NCI-H524 treated with DMSO at 0.1 percent for 48 hours (cell line): ENCODE measurements at regions not wholly inside any gene's neighbourhood (a gene's known extent, or its start where the extent isn't known, plus 50 kb on each side); places are given as distances from the start of the nearest gene placed in this dataset.
A peak's percentile ranks its signal among the peaks of the same experiment; 100 is the strongest.
"Not testable (repeated sequence)": the region's sequence is repeated elsewhere in the genome, so short reads cannot be mapped to it uniquely, and the experiment has no call there.

ENCODE experiments used
- DNase-seq: peaks from one replicate; lab custom pipeline; 2025; lab: John Stamatoyannopoulos, UW

- no peak for DNase-seq
These were observed 488.1 kb upstream of the ARX start for GRCh38 chrX:25503826-25504225.

- DNase-seq: peak; percentile 11
These were observed 492.0 kb upstream of the ARX start for GRCh38 chrX:25507801-25508200.

GRCh38 chrX:25519258-25519657 lies 503.5 kb upstream of the ARX start:
- DNase-seq: no peak

GRCh38 chrX:25522443-25523010 lies 506.8 kb upstream of the ARX start:
- not testable (repeated sequence) for DNase-seq

GRCh38 chrX:25523574-25524540 lies 508.1 kb upstream of the ARX start:
- peak; percentile 36 for DNase-seq

GRCh38 chrX:25527156-25527555 lies 511.4 kb upstream of the ARX start:
- DNase-seq: no peak

GRCh38 chrX:25527596-25527995 lies 511.8 kb upstream of the ARX start:
- peak; percentile 52 for DNase-seq

GRCh38 chrX:25531096-25531495 lies 515.3 kb upstream of the ARX start:
- no peak for DNase-seq

GRCh38 chrX:25534091-25534490 lies 518.3 kb upstream of the ARX start:
- DNase-seq: no peak

GRCh38 chrX:25536307-25536970 lies 520.7 kb upstream of the ARX start:
- DNase-seq: no peak

GRCh38 chrX:25537699-25538098 lies 521.9 kb upstream of the ARX start:
- no peak for DNase-seq

- no peak for DNase-seq
These were observed 528.9 kb upstream of the ARX start for GRCh38 chrX:25544641-25545040.

GRCh38 chrX:25548811-25549210 lies 533.0 kb upstream of the ARX start:
- DNase-seq: no peak

- no peak for DNase-seq
These were observed 539.8 kb upstream of the ARX start for GRCh38 chrX:25555521-25555920.

GRCh38 chrX:25558137-25558536 lies 542.4 kb upstream of the ARX start:
- no peak for DNase-seq

- DNase-seq: no peak
These were observed 545.4 kb upstream of the ARX start for GRCh38 chrX:25561190-25561589.

- no peak for DNase-seq
These were observed 557.9 kb upstream of the ARX start for GRCh38 chrX:25573631-25574030.

GRCh38 chrX:25596921-25597320 lies 541.2 kb upstream of the MAGEB18 start:
- no peak for DNase-seq

- no peak for DNase-seq
These were observed 540.6 kb upstream of the MAGEB18 start for GRCh38 chrX:25597551-25597950.

- DNase-seq: no peak
These were observed 539.1 kb upstream of the MAGEB18 start for GRCh38 chrX:25599061-25599460.

GRCh38 chrX:25600776-25601175 lies 537.4 kb upstream of the MAGEB18 start:
- DNase-seq: no peak

GRCh38 chrX:25601323-25601722 lies 536.8 kb upstream of the MAGEB18 start:
- DNase-seq: no peak

- no peak for DNase-seq
These were observed 519.9 kb upstream of the MAGEB18 start for GRCh38 chrX:25618248-25618647.
